SK-N-SH (cell line): ENCODE measurements at regions not wholly inside any gene's neighbourhood (a gene's known extent, or its start where the extent isn't known, plus 50 kb on each side); places are given as distances from the start of the nearest gene placed in this dataset.
"Not testable (repeated sequence)": the region's sequence is repeated elsewhere in the genome, so short reads cannot be mapped to it uniquely, and the experiment has no call there.

Experiments used
- CTCF ChIA-PET: fragments of 300-600, 350-600 bp; formaldehyde crosslinking; extraction: SDS; loops from one replicate; lab custom pipeline; 2021; lab: Yijun Ruan, JAX
- POLR2A ChIA-PET: fragments of 350-600 bp; sonication (Branson Sonifier 250); formaldehyde crosslinking; extraction: SDS; loops from one replicate; lab custom pipeline; 2020; ENCODE audit warnings: antibody characterized with exemption, inconsistent platforms; lab: Yijun Ruan, JAX
- DNase-seq: peaks from one replicate; pipeline ENCODE4 v3.0.0; 2012
- H2AFZ ChIP-seq: fragments of 200-600 bp; sonication (generic); 2 replicates; pipeline ENCODE4 v1.8.1; 2016; ENCODE audit warnings: antibody characterized with exemption, mild to moderate bottlenecking, low read depth
- H3F3A ChIP-seq: fragments of 200-600 bp; sonication (generic); replicated peaks from 2 replicates; pipeline ENCODE3; 2016; ENCODE audit warnings: antibody characterized with exemption, mild to moderate bottlenecking; ENCODE audit not compliant: insufficient read depth
- H3K27ac ChIP-seq, 2 experiments: fragments of 200-500 bp in 1 of 2; fragments of 200-600 bp in 1 of 2; sonication (Bioruptor generic) in 1 of 2; sonication (generic), shearing (Covaris generic) in 1 of 2; 2 replicates each; pipeline versions ENCODE4 v1.5.1 to v1.6.1; 2014 to 2016; ENCODE audit warnings: low read depth in 2 of 2, inconsistent platforms in 1 of 2, low read length in 1 of 2, mild to moderate bottlenecking in 1 of 2, mixed read lengths in 1 of 2
- H3K27me3 ChIP-seq: fragments of 200-600 bp; sonication (generic), shearing (Covaris generic); 2 replicates; pipeline ENCODE4 v1.6.1; 2016; ENCODE audit warnings: mixed run types; ENCODE audit not compliant: insufficient read depth
- H3K36me3 ChIP-seq, 2 experiments: fragments of 200-500 bp in 1 of 2; fragments of 200-600 bp in 1 of 2; sonication (Bioruptor generic) in 1 of 2; sonication (generic) in 1 of 2; replicated peaks in 1 of 2; 2 replicates each; pipeline versions ENCODE3 to v1.5.1; 2014 to 2016; ENCODE audit warnings: low read length in 1 of 2, mild to moderate bottlenecking in 1 of 2; ENCODE audit not compliant: insufficient read depth in 2 of 2, control insufficient read depth in 1 of 2
- H3K4me1 ChIP-seq, 2 experiments: fragments of 200-500 bp in 1 of 2; fragments of 200-600 bp in 1 of 2; sonication (Bioruptor generic) in 1 of 2; sonication (generic), shearing (Covaris generic) in 1 of 2; 2 replicates each; pipeline versions ENCODE4 v1.5.1 to v1.6.1; 2014 to 2016; ENCODE audit warnings: low read depth in 1 of 2, low read length in 1 of 2, mixed run types in 1 of 2; ENCODE audit not compliant: insufficient read depth in 2 of 2, control insufficient read depth in 1 of 2
- H3K4me2 ChIP-seq: fragments of 200-600 bp; sonication (generic), shearing (Covaris generic); 2 replicates; pipeline ENCODE4 v1.6.1; 2017; ENCODE audit warnings: mixed run types
- H3K4me3 ChIP-seq, 2 experiments: fragments of 200-500 bp in 1 of 2; fragments of 200-600 bp in 1 of 2; sonication (Bioruptor generic) in 1 of 2; sonication (generic), shearing (Covaris generic) in 1 of 2; 2 replicates each; pipeline versions ENCODE4 v1.5.1 to v1.8.1; 2014 to 2016; ENCODE audit warnings: low read depth in 2 of 2, inconsistent platforms in 1 of 2, low read length in 1 of 2, mild to moderate bottlenecking in 1 of 2, mixed read lengths in 1 of 2, moderate library complexity in 1 of 2
- H3K79me2 ChIP-seq: fragments of 200-600 bp; sonication (generic); 2 replicates; pipeline ENCODE4 v1.8.1; 2017; ENCODE audit warnings: mild to moderate bottlenecking; ENCODE audit not compliant: insufficient read depth
- H3K9ac ChIP-seq: fragments of 200-600 bp; sonication (generic); 2 replicates; pipeline ENCODE4 v1.6.1; 2017; ENCODE audit warnings: mixed run types
- H3K9me2 ChIP-seq: fragments of 200-600 bp; sonication (generic); 2 replicates; pipeline ENCODE4 v1.6.1; 2017; ENCODE audit warnings: mixed run types
- H3K9me3 ChIP-seq: fragments of 200-600 bp; sonication (generic); 2 replicates; pipeline ENCODE4 v1.6.1; 2017; ENCODE audit warnings: mixed run types, mild to moderate bottlenecking, moderate library complexity
- H4K20me1 ChIP-seq: fragments of 200-600 bp; sonication (generic); 2 replicates; pipeline ENCODE4 v1.6.1; 2017; ENCODE audit warnings: mild to moderate bottlenecking, mixed run types; ENCODE audit not compliant: insufficient read depth
- EZH2phosphoT487 ChIP-seq: fragments of 200-600 bp; sonication (generic); IDR thresholded peaks from 2 replicates; pipeline ENCODE4 v1.6.1; 2017; ENCODE audit warnings: low read depth, mixed run types, mild to moderate bottlenecking, antibody characterized with exemption, moderate library complexity, borderline replicate concordance
- GATA2 ChIP-seq: sonication (generic); formaldehyde crosslinking; IDR thresholded peaks from 2 replicates; pipeline ENCODE4 v1.5.0; 2020; ENCODE audit warnings: mild to moderate bottlenecking, missing genetic modification reagents
- IRF3 ChIP-seq: fragments of 150-350 bp; IDR thresholded peaks from 2 replicates; pipeline ENCODE4 v1.6.1; 2016; ENCODE audit warnings: mild to moderate bottlenecking, low read depth, low read length
- POLR2AphosphoS5 ChIP-seq: IDR thresholded peaks from 2 replicates; pipeline ENCODE4 v1.6.1; 2012; ENCODE audit warnings: low read depth, low read length
- RCOR1 ChIP-seq: fragments of 150-350 bp; IDR thresholded peaks from 2 replicates; pipeline ENCODE4 v1.6.1; 2017; ENCODE audit warnings: antibody characterized with exemption, low read length
- RXRA ChIP-seq: IDR thresholded peaks from 2 replicates; pipeline ENCODE4 v1.4.0; 2012; ENCODE audit warnings: low read depth, mild to moderate bottlenecking, borderline replicate concordance
- TAF1 ChIP-seq: IDR thresholded peaks from 2 replicates; pipeline ENCODE4 v1.6.1; 2012; ENCODE audit warnings: low read depth, mild to moderate bottlenecking, low read length, moderate library complexity, borderline replicate concordance
- TEAD4 ChIP-seq: IDR thresholded peaks from 2 replicates; pipeline ENCODE4 v1.4.0; 2012; ENCODE audit warnings: mild to moderate bottlenecking, borderline replicate concordance; ENCODE audit not compliant: insufficient read depth
- WGBS: methylation state at CpG from one replicate; pipeline ENCODE4 v1.1.6; 2017; ENCODE audit warnings: low lambda C conversion rate; 5-methylcytosine and 5-hydroxymethylcytosine counted together
- TF ChIP-seq, protein P1 (sequence below): IDR thresholded peaks from 2 replicates; pipeline ENCODE4 v1.4.0; 2012; ENCODE audit warnings: low read depth

- no peak for DNase-seq
- no peaks in the 10 kb centered on the region for H3K79me2 ChIP-seq
- H3K9me2 ChIP-seq: no peaks in the 10 kb centered on the region; the same call in 1 of the 2 replicates
- H4K20me1 ChIP-seq: no peaks in the 10 kb centered on the region
- H2AFZ ChIP-seq: no peak overlapping the region
- no peak overlapping the region for H3K9ac ChIP-seq
- no peaks in the 10 kb centered on the region for H3F3A ChIP-seq
- ChIA-PET POLR2A (interaction anchor here (0.5 kb wide), 1 partner anchor 201 kb away, joined by 3 read pairs; no protein-coding TSS in a partner anchor), CTCF (interaction anchor here (1.1 kb wide), 1 partner anchor 144 kb away, joined by 4 read pairs; no protein-coding TSS in a partner anchor)
- no peaks in the 10 kb centered on the region for H3K4me1 ChIP-seq
- no peaks in the 10 kb centered on the region for H3K36me3 ChIP-seq
- H3K9me3 ChIP-seq: peaks cover 6% of the 10 kb centered on the region; the same call in 1 of the 2 replicates
- TF ChIP-seq, protein P1, sequence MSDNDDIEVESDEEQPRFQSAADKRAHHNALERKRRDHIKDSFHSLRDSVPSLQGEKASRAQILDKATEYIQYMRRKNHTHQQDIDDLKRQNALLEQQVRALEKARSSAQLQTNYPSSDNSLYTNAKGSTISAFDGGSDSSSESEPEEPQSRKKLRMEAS: no peak
- TF ChIP-seq TAF1 (no peak), TEAD4 (no peak), IRF3 (no peak), GATA2 (no peak), POLR2AphosphoS5 (no peak), RXRA (no peak)
- no peak overlapping the region for H3K27ac ChIP-seq
- H3K4me3 ChIP-seq: no peak overlapping the region
- no peaks in the 10 kb centered on the region for H3K27me3 ChIP-seq
- H3K4me2 ChIP-seq: no peak overlapping the region
- 35% methylated on average over 4 of the region's 4 CpGs for WGBS
These were observed 118.1 kb upstream of the NEIL3 start for GRCh38 chr4:177191586-177191985.

DNA sequence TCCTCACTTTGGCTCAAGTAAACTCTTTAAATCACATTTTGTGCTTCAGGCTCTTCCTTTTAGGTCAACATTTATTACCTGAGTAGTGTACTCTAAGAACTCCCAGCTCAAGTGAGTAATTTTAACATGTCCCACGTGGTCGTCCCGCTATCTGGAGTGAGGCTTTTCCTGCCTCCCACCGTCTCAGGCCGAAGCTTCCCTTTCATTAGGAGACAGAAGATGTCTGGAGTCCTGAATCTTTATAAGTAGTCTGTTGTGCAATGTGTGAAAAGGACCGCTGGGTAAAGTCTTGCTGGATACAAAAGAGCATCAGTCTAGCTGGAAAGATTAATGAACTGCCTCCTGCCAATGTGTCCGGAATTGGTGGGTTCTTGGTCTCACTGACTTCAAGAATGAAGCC, 117.7 kb upstream of the NEIL3 start:
- Histone ChIP-seq H3K27me3 (no peaks in the 10 kb centered on the region), H4K20me1 (no peaks in the 10 kb centered on the region), H3K79me2 (no peaks in the 10 kb centered on the region), H3K36me3 (peaks cover 0 to 3% of the 10 kb centered on the region in 2 experiments), H3K9me3 (peaks cover 10% of the 10 kb centered on the region), H3K4me1 (no peaks in the 10 kb centered on the region), H3F3A (no peaks in the 10 kb centered on the region), H3K27ac (no peak overlapping the region), H3K4me2 (no peak overlapping the region), H3K4me3 (no peak overlapping the region), H2AFZ (no peak overlapping the region), H3K9me2 (no peaks in the 10 kb centered on the region; the same call in 1 of the 2 replicates), H3K9ac (no peak overlapping the region)
- ChIA-PET POLR2A (no interaction called here), CTCF (interaction anchor here (1.1 kb wide), 1 partner anchor 145 kb away, joined by 4 read pairs; no protein-coding TSS in a partner anchor)
- DNase-seq: no peak
- TF ChIP-seq IRF3 (no peak), RCOR1 (no peak), EZH2phosphoT487 (no peak)
- WGBS: 71% methylated on average over 7 of the region's 7 CpGs

DNA sequence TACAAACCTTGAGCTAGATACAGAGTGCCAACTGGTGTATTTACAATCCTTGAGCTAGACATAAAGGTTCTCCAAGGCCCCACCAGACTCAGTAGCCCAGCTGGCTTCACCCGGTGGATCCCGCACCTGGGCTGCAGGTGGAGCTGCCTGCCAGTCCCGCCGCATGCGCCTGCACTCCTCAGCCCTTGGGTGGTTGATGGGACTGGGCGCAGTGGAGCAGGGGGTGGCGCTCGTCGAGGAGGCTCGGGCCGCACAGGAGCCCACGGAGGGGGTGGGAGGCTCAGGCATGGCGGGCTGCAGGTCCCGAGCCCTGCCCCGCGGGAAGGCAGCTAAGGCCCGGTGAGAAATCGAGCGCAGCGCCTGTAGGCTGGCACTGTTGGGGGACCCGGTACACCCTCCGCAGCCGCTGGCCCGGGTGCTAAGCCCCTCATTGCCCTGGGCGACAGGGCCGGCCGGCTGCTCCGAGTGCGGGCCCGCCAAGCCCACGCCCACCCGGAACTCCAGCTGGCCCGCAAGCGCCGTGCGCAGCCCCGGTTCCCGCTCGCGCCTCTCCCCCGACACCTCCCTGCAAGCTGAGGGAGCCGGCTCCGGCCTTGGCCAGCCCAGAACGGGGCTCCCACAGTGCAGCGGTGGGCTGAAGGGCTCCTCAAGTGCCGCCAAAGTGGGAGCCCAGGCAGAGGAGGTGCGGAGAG, 116.5 kb upstream of the NEIL3 start:
- H3K79me2 ChIP-seq, H3K9me2 ChIP-seq, H3K4me3 ChIP-seq, H3K4me2 ChIP-seq, H3K27ac ChIP-seq, H3F3A ChIP-seq, H3K36me3 ChIP-seq, DNase-seq, H3K9ac ChIP-seq, CTCF ChIA-PET, H4K20me1 ChIP-seq, POLR2A ChIA-PET, H3K4me1 ChIP-seq, H2AFZ ChIP-seq, H3K27me3 ChIP-seq: not testable (repeated sequence)
- H3K9me3 ChIP-seq: peaks cover 19% of the 10 kb centered on the region
- WGBS: 85% methylated on average over 20 of the region's 47 CpGs
